Tibial nerve (tissue), 4 donors: ENCODE measurements at regions not wholly inside any gene's neighbourhood (a gene's known extent, or its start where the extent isn't known, plus 50 kb on each side); places are given as distances from the start of the nearest gene placed in this dataset.
"Not testable (repeated sequence)": the region's sequence is repeated elsewhere in the genome, so short reads cannot be mapped to it uniquely, and the experiment has no call there.

ENCODE experiments used
- DNase-seq, 2 donors: peaks; one replicate each; pipeline ENCODE4 v3.0.0-alpha.2; 2019; ENCODE audit warnings: low spot score in 2 of 2
- H3K27ac ChIP-seq, 4 donors: fragments of 200-600 bp; sonication (generic) in 3 of 4; one replicate each; pipeline ENCODE4 v1.5.1; 2017 to 2019; ENCODE audit warnings: mild to moderate bottlenecking in 1 of 4
- H3K27me3 ChIP-seq, 2 donors: fragments of 200-600 bp; sonication (generic) in 1 of 2; one replicate each; pipeline versions ENCODE4 v1.5.1 to v1.6.0; 2017 to 2019
- H3K36me3 ChIP-seq, 3 donors: fragments of 200-600 bp; sonication (generic); one replicate each; pipeline ENCODE4 v1.5.1; 2018 to 2019
- H3K4me1 ChIP-seq, 4 donors: fragments of 200-600 bp; sonication (generic) in 3 of 4; one replicate each; pipeline ENCODE4 v1.5.1; 2017 to 2019
- H3K4me3 ChIP-seq, 4 donors: fragments of 200-600 bp; sonication (generic) in 3 of 4; one replicate each; pipeline ENCODE4 v1.5.1; 2017 to 2019; ENCODE audit warnings: mild to moderate bottlenecking in 1 of 4, moderate library complexity in 1 of 4
- H3K9me3 ChIP-seq, 4 donors: fragments of 200-600 bp; sonication (generic) in 3 of 4; one replicate each; pipeline ENCODE4 v1.5.1; 2017 to 2019
- WGBS, 2 donors: methylation state at CpG; one replicate each; pipeline ENCODE4 v1.1.5; 2018; 5-methylcytosine and 5-hydroxymethylcytosine counted together

DNA sequence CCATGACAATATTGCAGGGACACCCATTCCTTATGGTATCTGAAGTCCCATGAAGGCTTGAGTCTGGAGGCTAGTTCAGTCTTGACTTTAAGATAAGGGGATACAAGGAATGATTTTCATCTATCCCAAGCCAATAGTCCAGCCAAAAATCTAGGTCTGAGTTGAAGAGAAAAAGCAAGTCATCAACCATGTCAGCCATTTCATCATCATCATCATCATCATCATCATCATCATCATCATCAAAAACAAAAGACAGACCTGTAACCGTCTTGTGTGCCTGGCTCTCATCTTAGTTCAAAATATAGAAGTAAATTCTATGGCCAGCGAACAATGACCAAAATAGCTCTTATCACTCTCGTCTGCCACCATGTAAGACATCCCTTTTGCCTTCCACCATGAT, 59.5 kb upstream of the FAM90A26 start:
- H3K27ac ChIP-seq, H3K4me3 ChIP-seq: not testable (repeated sequence)
- 91 to 92% methylated on average over 3 of the region's 3 CpGs for WGBS, 2 donors

GRCh38 chr4:9103148-9103524, 67.1 kb upstream of the FAM90A26 start:
- H3K4me3 ChIP-seq, H3K36me3 ChIP-seq, H3K27me3 ChIP-seq, H3K9me3 ChIP-seq, H3K27ac ChIP-seq, DNase-seq, H3K4me1 ChIP-seq: not testable (repeated sequence)
- 18 to 29% methylated on average over 6 of the region's 6 CpGs for WGBS, 2 donors

More for the DNA sequence above, 59.5 kb upstream of the FAM90A26 start:
- not testable (repeated sequence) for H3K4me1 ChIP-seq, H3K27me3 ChIP-seq, DNase-seq, H3K9me3 ChIP-seq, H3K36me3 ChIP-seq

DNA sequence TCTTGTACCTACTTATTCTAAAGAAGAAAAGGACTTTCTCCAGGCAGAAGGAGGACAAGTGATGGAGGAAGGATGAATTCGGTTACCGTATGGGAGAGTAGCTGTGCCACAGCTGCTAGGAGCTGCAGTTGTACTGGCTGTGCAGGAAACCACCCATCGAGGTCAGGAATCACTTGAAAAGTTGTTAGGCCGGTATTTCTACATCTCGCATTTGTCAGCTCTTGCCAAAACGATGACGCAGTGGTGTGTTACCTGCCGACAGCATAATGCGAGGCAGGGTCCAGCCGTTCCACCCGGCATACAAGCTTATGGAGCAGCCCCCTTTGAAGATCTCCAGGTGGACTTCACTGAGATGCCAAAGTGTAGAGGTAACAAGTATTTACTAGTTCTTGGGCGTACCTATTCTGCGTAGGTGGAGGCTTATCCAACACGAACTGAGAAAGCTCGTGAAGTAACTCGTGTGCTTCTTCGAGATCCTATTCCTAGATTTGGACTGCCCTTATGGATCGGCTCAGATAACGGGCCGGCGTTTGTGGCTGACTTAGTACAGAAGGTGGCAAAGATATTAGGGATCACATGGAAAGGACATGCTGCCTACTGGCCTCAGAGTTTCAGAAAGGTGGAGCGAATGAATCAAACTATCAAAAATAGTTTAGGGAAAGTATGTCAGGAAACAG, 67.6 kb upstream of the FAM90A26 start:
- H3K4me3 ChIP-seq, H3K27me3 ChIP-seq, H3K36me3 ChIP-seq, H3K27ac ChIP-seq, DNase-seq, H3K4me1 ChIP-seq, H3K9me3 ChIP-seq: not testable (repeated sequence)
- WGBS, 2 donors = 87 to 89% methylated on average over 22 of the region's 22 CpGs

- not testable (repeated sequence) for H3K36me3 ChIP-seq, H3K4me3 ChIP-seq, H3K27ac ChIP-seq, H3K27me3 ChIP-seq, H3K4me1 ChIP-seq, DNase-seq, H3K9me3 ChIP-seq
- 69 to 77% methylated on average over 3 to 5 of the region's 5 CpGs for WGBS, 2 donors
Measured at GRCh38 chr4:9096330-9096729, 73.9 kb upstream of the FAM90A26 start.

GRCh38 chr4:9078796-9079195, 91.4 kb upstream of the FAM90A26 start:
- H3K27ac ChIP-seq, H3K36me3 ChIP-seq, H3K9me3 ChIP-seq, H3K4me3 ChIP-seq, H3K27me3 ChIP-seq, H3K4me1 ChIP-seq, DNase-seq: not testable (repeated sequence)
- 89 to 92% methylated on average over 12 to 15 of the region's 15 CpGs for WGBS, 2 donors

DNA sequence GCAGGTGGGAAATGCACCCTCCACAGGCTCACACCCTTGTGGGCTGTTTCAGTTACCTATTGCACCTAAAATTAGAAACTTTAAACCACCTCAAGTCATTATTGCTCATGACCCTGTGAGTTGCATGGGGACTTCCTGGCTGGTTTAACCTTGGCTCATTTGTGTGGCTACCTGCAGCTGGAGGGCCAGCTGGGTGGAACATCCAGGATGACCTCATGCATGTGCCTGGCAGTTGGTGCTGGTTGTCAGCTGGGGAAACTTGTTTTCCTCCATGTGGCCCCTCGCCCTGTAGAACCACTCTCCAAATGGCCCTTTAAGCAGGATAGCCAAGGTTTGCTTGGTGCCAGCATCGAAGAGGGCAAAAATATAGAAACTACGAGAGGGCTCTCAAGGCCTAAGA, 93.2 kb upstream of the FAM90A26 start:
- not testable (repeated sequence) for DNase-seq, H3K4me1 ChIP-seq, H3K27me3 ChIP-seq, H3K36me3 ChIP-seq, H3K4me3 ChIP-seq, H3K27ac ChIP-seq
- peaks cover 0 to 13% (median 0%) of the 10 kb centered on the region in 4 donors for H3K9me3 ChIP-seq
- 76 to 82% methylated on average over 3 of the region's 3 CpGs for WGBS, 2 donors

- H3K27ac ChIP-seq, H3K27me3 ChIP-seq, H3K4me1 ChIP-seq, DNase-seq, H3K4me3 ChIP-seq, H3K36me3 ChIP-seq: not testable (repeated sequence)
- peaks cover 0 to 15% (median 0%) of the 10 kb centered on the region in 4 donors for H3K9me3 ChIP-seq
- WGBS, 2 donors = 79 to 94% methylated on average over 2 of the region's 2 CpGs
Measured at GRCh38 chr4:9076486-9076885, 93.7 kb upstream of the FAM90A26 start.

DNA sequence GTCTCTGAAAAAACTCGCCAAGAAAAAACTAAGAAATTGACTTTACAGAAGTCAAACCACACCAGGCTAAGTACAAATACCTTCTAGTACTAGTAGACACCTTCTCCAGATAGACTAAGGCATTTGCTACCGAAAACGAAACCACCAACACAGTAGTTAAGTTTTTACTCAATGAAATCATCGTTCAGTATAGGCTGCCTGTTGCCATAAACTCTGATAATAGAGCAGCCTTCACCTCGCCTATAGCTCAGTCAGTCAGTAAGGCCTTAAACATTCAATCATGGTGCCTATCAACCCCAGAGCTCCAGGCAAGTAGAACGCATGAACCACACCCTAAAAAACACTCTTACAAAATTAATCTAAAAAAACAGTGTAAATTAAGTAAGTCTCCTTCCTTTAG, 96.8 kb upstream of the FAM90A26 start:
- 79 to 85% methylated on average over 6 of the region's 6 CpGs for WGBS, 2 donors
- not testable (repeated sequence) for H3K4me1 ChIP-seq, H3K4me3 ChIP-seq, H3K27me3 ChIP-seq, H3K36me3 ChIP-seq, H3K27ac ChIP-seq, DNase-seq
- peaks cover 0 to 11% (median 0%) of the 10 kb centered on the region in 4 donors for H3K9me3 ChIP-seq

DNA sequence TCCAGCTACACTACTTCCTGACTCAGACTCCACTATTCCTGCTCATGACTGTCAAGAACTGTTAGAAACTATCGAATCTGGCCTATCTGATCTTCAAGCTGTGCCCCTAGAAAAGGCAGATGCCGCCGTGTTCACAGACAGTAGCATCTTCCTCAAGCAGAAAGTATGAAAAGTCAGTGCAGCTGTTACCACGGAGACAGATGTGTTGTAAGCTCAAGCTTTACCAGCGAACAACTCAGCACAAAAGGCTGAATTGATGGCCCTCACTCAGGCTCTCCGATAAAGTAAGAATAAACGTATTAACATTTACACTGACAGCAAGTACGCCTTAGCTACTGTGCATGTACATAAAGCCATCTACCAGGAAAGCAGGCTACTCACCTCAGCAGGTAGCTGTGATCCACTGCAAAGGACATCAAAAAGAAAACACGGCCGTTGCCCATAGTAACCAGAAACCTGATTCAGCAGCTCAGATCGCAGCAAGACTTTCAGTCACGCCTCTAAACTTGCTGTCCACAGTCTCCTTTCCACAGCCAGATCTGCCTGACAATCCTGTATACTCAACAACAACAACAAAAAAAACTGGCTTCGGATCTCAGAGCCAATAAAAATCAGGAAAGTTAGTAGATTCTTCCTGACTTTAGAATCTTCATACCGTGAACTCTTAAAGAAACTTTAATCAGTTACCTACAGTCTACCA, 97.5 kb upstream of the FAM90A26 start:
- H3K4me1 ChIP-seq, H3K27me3 ChIP-seq, DNase-seq, H3K27ac ChIP-seq, H3K36me3 ChIP-seq, H3K4me3 ChIP-seq: not testable (repeated sequence)
- peaks cover 0 to 11% (median 0%) of the 10 kb centered on the region in 4 donors for H3K9me3 ChIP-seq
- 44 to 47% methylated on average over 14 of the region's 14 CpGs for WGBS, 2 donors

- H3K27me3 ChIP-seq, H3K4me3 ChIP-seq, DNase-seq, H3K27ac ChIP-seq, H3K36me3 ChIP-seq, H3K4me1 ChIP-seq: not testable (repeated sequence)
- peaks cover 0 to 37% (median 0%) of the 10 kb centered on the region in 4 donors for H3K9me3 ChIP-seq
- WGBS, 2 donors = 89 to 91% methylated on average over 2 of the region's 2 CpGs
Measured at GRCh38 chr4:9067923-9068322, 102.3 kb upstream of the FAM90A26 start.

- H3K27ac ChIP-seq, H3K27me3 ChIP-seq, H3K4me1 ChIP-seq, H3K4me3 ChIP-seq, H3K36me3 ChIP-seq, DNase-seq: not testable (repeated sequence)
- peaks cover 0 to 31% (median 0%) of the 10 kb centered on the region in 4 donors for H3K9me3 ChIP-seq
- 81 to 94% methylated on average over 5 of the region's 5 CpGs for WGBS, 2 donors
Measured at GRCh38 chr4:9063612-9064011, 106.6 kb upstream of the FAM90A26 start.

GRCh38 chr4:9024866-9025265, 145.3 kb upstream of the FAM90A26 start:
- WGBS, 2 donors = 47 to 48% methylated on average over 3 of the region's 3 CpGs

GRCh38 chr4:9009792-9010191, 138.2 kb upstream of the HMX1 start:
- WGBS, 2 donors = 81 to 91% methylated on average over 4 of the region's 4 CpGs
- H3K4me3 ChIP-seq, H3K36me3 ChIP-seq, H3K27me3 ChIP-seq, H3K9me3 ChIP-seq, H3K4me1 ChIP-seq, H3K27ac ChIP-seq, DNase-seq: not testable (repeated sequence)

More at GRCh38 chr4:9024866-9025265, 145.3 kb upstream of the FAM90A26 start:
- not testable (repeated sequence) for H3K36me3 ChIP-seq, H3K4me1 ChIP-seq, H3K9me3 ChIP-seq, H3K4me3 ChIP-seq, H3K27me3 ChIP-seq, DNase-seq, H3K27ac ChIP-seq

DNA sequence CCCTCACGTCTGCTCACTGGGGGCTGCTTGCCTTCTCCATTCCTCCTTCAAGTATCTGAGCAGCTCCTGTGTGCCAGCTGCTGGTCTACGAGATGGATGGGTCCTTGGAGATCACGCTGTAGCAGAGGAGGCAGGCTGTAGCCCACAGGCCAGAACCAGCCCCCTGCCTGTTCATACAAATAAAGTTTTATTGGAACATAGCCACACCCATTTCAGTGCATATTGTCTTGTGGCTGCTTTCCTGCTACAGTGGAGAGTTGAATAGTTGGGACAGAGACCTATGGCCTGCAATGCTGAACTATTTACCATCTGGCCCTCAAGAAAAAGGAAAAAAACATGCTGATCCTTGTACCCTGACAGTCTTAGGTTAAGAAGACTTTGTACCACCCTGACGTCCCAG, 136.8 kb upstream of the HMX1 start:
- not testable (repeated sequence) for H3K27me3 ChIP-seq, H3K9me3 ChIP-seq, H3K4me1 ChIP-seq, DNase-seq, H3K27ac ChIP-seq, H3K36me3 ChIP-seq, H3K4me3 ChIP-seq
- 79 to 83% methylated on average over 3 to 4 of the region's 4 CpGs for WGBS, 2 donors
